Mesothelial cell of epicardium (in vitro differentiated cells): ENCODE measurements at regions not wholly inside any gene's neighbourhood (a gene's known extent, or its start where the extent isn't known, plus 50 kb on each side); places are given as distances from the start of the nearest gene placed in this dataset.

Experiments used
- DNase-seq, 2 experiments: peaks; one replicate each; pipeline ENCODE4 v3.0.0; 2021; ENCODE audit warnings: low spot score in 2 of 2; ENCODE audit not compliant: unreplicated experiment in 2 of 2
- H3K27ac Mint-ChIP-seq: 2 replicates; pipeline ENCODE4 v1.8.0; 2021; ENCODE audit warnings: mixed read lengths
- H3K27me3 Mint-ChIP-seq: 2 replicates; pipeline ENCODE4 v1.8.0; 2021; ENCODE audit warnings: low read depth, mixed read lengths
- H3K36me3 Mint-ChIP-seq: 2 replicates; pipeline ENCODE4 v1.8.0; 2021; ENCODE audit warnings: mixed read lengths
- H3K4me1 Mint-ChIP-seq: 2 replicates; pipeline ENCODE4 v1.8.0; 2021; ENCODE audit warnings: mixed read lengths
- H3K4me3 Mint-ChIP-seq: 2 replicates; pipeline ENCODE4 v1.8.0; 2021; ENCODE audit warnings: mild to moderate bottlenecking, moderate library complexity, mixed read lengths
- H3K9me3 Mint-ChIP-seq: 2 replicates; pipeline ENCODE4 v1.8.0; 2021; ENCODE audit warnings: mixed read lengths
- CTCF ChIP-seq: fragments of 200-600 bp; sonication (generic); IDR thresholded peaks from one replicate; pipeline ENCODE4 v1.5.0; 2021; ENCODE audit warnings: antibody characterized with exemption; ENCODE audit not compliant: unreplicated experiment

- no peak overlapping the region for H3K27ac Mint-ChIP-seq
- H3K4me3 Mint-ChIP-seq, result no peak overlapping the region
- H3K4me1 Mint-ChIP-seq, result peaks cover 2% of the 10 kb centered on the region
- DNase-seq, result no peak
- H3K27me3 Mint-ChIP-seq, result no peaks in the 10 kb centered on the region
- H3K9me3 Mint-ChIP-seq, result no peaks in the 10 kb centered on the region
- TF ChIP-seq CTCF, result no peak
- H3K36me3 Mint-ChIP-seq, result no peaks in the 10 kb centered on the region
Measured at GRCh38 chr5:155844542-155844941, 482.4 kb upstream of the SGCD start.

- Mint-ChIP-seq H3K4me3 (no peak overlapping the region), H3K9me3 (no peaks in the 10 kb centered on the region), H3K27ac (no peak overlapping the region), H3K36me3 (no peaks in the 10 kb centered on the region), H3K27me3 (no peaks in the 10 kb centered on the region), H3K4me1 (peaks cover 2% of the 10 kb centered on the region)
- DNase-seq, result no peak
- TF ChIP-seq CTCF, result no peak
Measured at GRCh38 chr5:155850370-155850769, 476.6 kb upstream of the SGCD start.

- H3K27ac Mint-ChIP-seq, result no peak overlapping the region
- DNase-seq, result no peak
- no peak overlapping the region for H3K4me3 Mint-ChIP-seq
- H3K4me1 Mint-ChIP-seq, result peaks cover 4% of the 10 kb centered on the region
- H3K27me3 Mint-ChIP-seq, result peaks cover 13% of the 10 kb centered on the region
- no peaks in the 10 kb centered on the region for H3K36me3 Mint-ChIP-seq
- peaks cover 3% of the 10 kb centered on the region for H3K9me3 Mint-ChIP-seq
- no peak for TF ChIP-seq CTCF
Measured at GRCh38 chr5:155866971-155867370, 460.0 kb upstream of the SGCD start.

GRCh38 chr5:155867522-155868088, 459.4 kb upstream of the SGCD start:
- TF ChIP-seq CTCF, result no peak
- DNase-seq, result no peak
- Mint-ChIP-seq H3K9me3 (peaks cover 2% of the 10 kb centered on the region), H3K4me1 (peaks cover 6% of the 10 kb centered on the region), H3K36me3 (no peaks in the 10 kb centered on the region), H3K27ac (no peak overlapping the region), H3K4me3 (no peak overlapping the region), H3K27me3 (peaks cover 13% of the 10 kb centered on the region)

GRCh38 chr5:155870636-155871035, 456.3 kb upstream of the SGCD start:
- peaks cover 10% of the 10 kb centered on the region for H3K4me1 Mint-ChIP-seq
- H3K27me3 Mint-ChIP-seq, result peaks cover 9% of the 10 kb centered on the region
- no peak overlapping the region for H3K4me3 Mint-ChIP-seq
- no peak overlapping the region for H3K27ac Mint-ChIP-seq
- TF ChIP-seq CTCF, result no peak
- H3K36me3 Mint-ChIP-seq, result no peaks in the 10 kb centered on the region
- DNase-seq, result no peak
- H3K9me3 Mint-ChIP-seq, result no peaks in the 10 kb centered on the region

GRCh38 chr5:155871623-155872022, 455.3 kb upstream of the SGCD start:
- TF ChIP-seq CTCF, result no peak
- Mint-ChIP-seq H3K27me3 (peaks cover 9% of the 10 kb centered on the region), H3K4me1 (peaks cover 10% of the 10 kb centered on the region), H3K4me3 (no peak overlapping the region), H3K9me3 (no peaks in the 10 kb centered on the region), H3K27ac (no peak overlapping the region), H3K36me3 (no peaks in the 10 kb centered on the region)
- no peak for DNase-seq
